ENCODE measurements at regions not wholly inside any gene's neighbourhood (a gene's known extent, or its start where the extent isn't known, plus 50 kb on each side); places are given as distances from the start of the nearest gene placed in this dataset.

DNA sequence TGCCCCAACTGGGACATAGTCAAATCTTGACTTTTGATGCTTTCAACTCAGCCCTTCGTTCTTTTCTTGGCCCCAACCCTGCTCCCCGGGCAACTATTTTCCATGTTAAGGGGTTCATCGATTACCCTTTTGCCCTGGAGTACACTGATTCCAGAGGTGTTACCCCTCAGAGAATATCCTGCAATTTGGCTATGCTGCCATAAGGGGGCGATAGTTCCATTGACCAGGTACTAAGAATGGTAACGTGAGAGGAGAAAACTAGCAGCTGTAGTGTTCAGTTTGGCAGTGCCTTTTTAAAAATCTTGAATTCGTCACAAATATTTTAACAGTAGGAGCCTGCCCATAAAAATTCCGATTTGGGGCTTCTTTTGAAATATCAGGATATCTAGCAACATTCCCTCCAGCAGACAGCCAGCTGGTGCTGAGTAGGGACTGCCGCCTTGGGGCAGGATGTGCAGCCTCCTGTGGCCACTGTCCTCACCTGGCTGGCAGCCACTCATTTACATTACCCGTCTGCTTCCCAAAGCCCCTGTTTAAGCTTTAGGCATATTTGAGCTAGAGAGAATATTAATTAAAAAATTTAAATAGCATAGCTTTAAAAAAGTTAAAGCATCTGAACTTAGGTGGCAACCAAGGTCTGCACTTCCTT is 146.3 kb upstream of the SKOR2 start:
- DNase-seq (ENCODE audit: extremely low read depth in 1 of 4, low spot score in 3 of 4) (peak; percentile 19 to 51 (median 46)), FAIRE-seq (peak; percentile 49), ATAC-seq (peak; percentile 63; the same call in 1 of the 3 replicates)
- in situ Hi-C loops (cut with MboI) = no loop called here
- H3K4me1 ChIP-seq (replicated peaks in 1 of 2; ENCODE audit: control insufficient read depth in 2 of 2, insufficient read depth in 2 of 2, low read length in 2 of 2) = no peaks in the 10 kb centered on the region
- TF ChIP-seq SNIP1 (IDR thresholded peaks at IDR 0.05; ENCODE audit: low read depth) = no peak
- TF ChIP-seq, protein P1, sequence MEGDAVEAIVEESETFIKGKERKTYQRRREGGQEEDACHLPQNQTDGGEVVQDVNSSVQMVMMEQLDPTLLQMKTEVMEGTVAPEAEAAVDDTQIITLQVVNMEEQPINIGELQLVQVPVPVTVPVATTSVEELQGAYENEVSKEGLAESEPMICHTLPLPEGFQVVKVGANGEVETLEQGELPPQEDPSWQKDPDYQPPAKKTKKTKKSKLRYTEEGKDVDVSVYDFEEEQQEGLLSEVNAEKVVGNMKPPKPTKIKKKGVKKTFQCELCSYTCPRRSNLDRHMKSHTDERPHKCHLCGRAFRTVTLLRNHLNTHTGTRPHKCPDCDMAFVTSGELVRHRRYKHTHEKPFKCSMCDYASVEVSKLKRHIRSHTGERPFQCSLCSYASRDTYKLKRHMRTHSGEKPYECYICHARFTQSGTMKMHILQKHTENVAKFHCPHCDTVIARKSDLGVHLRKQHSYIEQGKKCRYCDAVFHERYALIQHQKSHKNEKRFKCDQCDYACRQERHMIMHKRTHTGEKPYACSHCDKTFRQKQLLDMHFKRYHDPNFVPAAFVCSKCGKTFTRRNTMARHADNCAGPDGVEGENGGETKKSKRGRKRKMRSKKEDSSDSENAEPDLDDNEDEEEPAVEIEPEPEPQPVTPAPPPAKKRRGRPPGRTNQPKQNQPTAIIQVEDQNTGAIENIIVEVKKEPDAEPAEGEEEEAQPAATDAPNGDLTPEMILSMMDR (IDR thresholded peaks at IDR 0.05 in 2 of 3, conservative IDR thresholded peaks at IDR 0.05 in 1 of 3; ENCODE audit: insufficient read depth in 2 of 3, low read depth in 1 of 3, low read length in 3 of 3) = peak; percentile 41 to 63 (median 48); a peak in 5 of 6 replicates
- TF ChIP-seq SMC3 (conservative IDR thresholded peaks at IDR 0.05; ENCODE audit: insufficient read depth, low read depth, low read length) = 0 out of 2 replicates have a peak, but pooled peaks have one; percentile 5
- peak in 1 of 2 experiments; percentile 45; a peak in 2 of 4 replicates for TF ChIP-seq RAD21 (CRISPR knock-in tag; conservative IDR thresholded peaks at IDR 0.05 in 1 of 2, IDR thresholded peaks at IDR 0.05 in 1 of 2)
- TF ChIP-seq, protein P2, sequence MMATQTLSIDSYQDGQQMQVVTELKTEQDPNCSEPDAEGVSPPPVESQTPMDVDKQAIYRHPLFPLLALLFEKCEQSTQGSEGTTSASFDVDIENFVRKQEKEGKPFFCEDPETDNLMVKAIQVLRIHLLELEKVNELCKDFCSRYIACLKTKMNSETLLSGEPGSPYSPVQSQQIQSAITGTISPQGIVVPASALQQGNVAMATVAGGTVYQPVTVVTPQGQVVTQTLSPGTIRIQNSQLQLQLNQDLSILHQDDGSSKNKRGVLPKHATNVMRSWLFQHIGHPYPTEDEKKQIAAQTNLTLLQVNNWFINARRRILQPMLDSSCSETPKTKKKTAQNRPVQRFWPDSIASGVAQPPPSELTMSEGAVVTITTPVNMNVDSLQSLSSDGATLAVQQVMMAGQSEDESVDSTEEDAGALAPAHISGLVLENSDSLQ (IDR thresholded peaks at IDR 0.05) = no peak
- TF ChIP-seq POU5F1 (IDR thresholded peaks at IDR 0.05; ENCODE audit: borderline replicate concordance, low read depth, low read length, partially characterized antibody) = no peak
- TF ChIP-seq, protein P3, sequence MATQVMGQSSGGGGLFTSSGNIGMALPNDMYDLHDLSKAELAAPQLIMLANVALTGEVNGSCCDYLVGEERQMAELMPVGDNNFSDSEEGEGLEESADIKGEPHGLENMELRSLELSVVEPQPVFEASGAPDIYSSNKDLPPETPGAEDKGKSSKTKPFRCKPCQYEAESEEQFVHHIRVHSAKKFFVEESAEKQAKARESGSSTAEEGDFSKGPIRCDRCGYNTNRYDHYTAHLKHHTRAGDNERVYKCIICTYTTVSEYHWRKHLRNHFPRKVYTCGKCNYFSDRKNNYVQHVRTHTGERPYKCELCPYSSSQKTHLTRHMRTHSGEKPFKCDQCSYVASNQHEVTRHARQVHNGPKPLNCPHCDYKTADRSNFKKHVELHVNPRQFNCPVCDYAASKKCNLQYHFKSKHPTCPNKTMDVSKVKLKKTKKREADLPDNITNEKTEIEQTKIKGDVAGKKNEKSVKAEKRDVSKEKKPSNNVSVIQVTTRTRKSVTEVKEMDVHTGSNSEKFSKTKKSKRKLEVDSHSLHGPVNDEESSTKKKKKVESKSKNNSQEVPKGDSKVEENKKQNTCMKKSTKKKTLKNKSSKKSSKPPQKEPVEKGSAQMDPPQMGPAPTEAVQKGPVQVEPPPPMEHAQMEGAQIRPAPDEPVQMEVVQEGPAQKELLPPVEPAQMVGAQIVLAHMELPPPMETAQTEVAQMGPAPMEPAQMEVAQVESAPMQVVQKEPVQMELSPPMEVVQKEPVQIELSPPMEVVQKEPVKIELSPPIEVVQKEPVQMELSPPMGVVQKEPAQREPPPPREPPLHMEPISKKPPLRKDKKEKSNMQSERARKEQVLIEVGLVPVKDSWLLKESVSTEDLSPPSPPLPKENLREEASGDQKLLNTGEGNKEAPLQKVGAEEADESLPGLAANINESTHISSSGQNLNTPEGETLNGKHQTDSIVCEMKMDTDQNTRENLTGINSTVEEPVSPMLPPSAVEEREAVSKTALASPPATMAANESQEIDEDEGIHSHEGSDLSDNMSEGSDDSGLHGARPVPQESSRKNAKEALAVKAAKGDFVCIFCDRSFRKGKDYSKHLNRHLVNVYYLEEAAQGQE (IDR thresholded peaks at IDR 0.05; ENCODE audit: borderline replicate concordance) = peak; percentile 19; the same call in 1 of the 2 replicates
- TF ChIP-seq, protein P3 (CRISPR knock-in tag; IDR thresholded peaks at IDR 0.05; ENCODE audit: low read depth) = no peak
- H4K20me1 ChIP-seq (replicated peaks; ENCODE audit: control insufficient read depth, insufficient read depth, low read length) = no peaks in the 10 kb centered on the region
- no peak overlapping the region for H3K4me3 ChIP-seq
- no peaks in the 10 kb centered on the region for H3K27me3 ChIP-seq (ENCODE audit: control insufficient read depth in 2 of 2, insufficient read depth in 2 of 2, low read length in 2 of 2)
- 0% methylated on average over 9 of the region's 9 CpGs for WGBS (ENCODE audit: insufficient coverage, low coverage, missing lambda C conversion rate)
- no peaks in the 10 kb centered on the region for H3K9me1 ChIP-seq (ENCODE audit: control insufficient read depth, insufficient read depth, low read length)
- H2AFZ ChIP-seq (ENCODE audit: low read depth, low read length) = no peak overlapping the region
- BruUV-seq (replicated peaks) = no TSS peak
- no peaks in the 10 kb centered on the region for H3K79me2 ChIP-seq (ENCODE audit: control insufficient read depth, insufficient read depth, low read length)
- H3K9me3 ChIP-seq (replicated peaks; ENCODE audit: control insufficient read depth, insufficient read depth, low read depth, low read length) = no peaks in the 10 kb centered on the region
- no peak overlapping the region for H3K27ac ChIP-seq (ENCODE audit: extremely low read depth, low read depth, low read length)
- H3K36me3 ChIP-seq (ENCODE audit: control insufficient read depth, insufficient read depth, low read length) = no peaks in the 10 kb centered on the region
- intact Hi-C loops (cut with micrococcal nuclease) = no loop called here
- POLR2A ChIA-PET = interaction anchor here (0.7 kb wide), 1 partner anchor 10 kb away, joined by 3 read pairs; no protein-coding TSS in a partner anchor
- CTCF ChIA-PET (ENCODE audit: low intra/inter-chr PET ratio) = interaction anchor here (0.6 kb wide), 1 partner anchor 92 kb away, joined by 3 read pairs; no protein-coding TSS in a partner anchor
- H3K4me2 ChIP-seq (ENCODE audit: insufficient read depth, low read length) = no peak overlapping the region
- no peak overlapping the region for H3K9ac ChIP-seq (ENCODE audit: insufficient read depth in 1 of 2, low read depth in 2 of 2, low read length in 2 of 2)

All from K562 (cell line).